Neural cell (in vitro differentiated cells): ENCODE measurements at regions not wholly inside any gene's neighbourhood (a gene's known extent, or its start where the extent isn't known, plus 50 kb on each side); places are given as distances from the start of the nearest gene placed in this dataset.

ENCODE experiments used
- H2AFZ ChIP-seq: fragments of 200-600, 300-800 bp; sonication (generic), shearing (Covaris generic); 2 replicates; pipeline ENCODE4 v1.6.0; 2014; ENCODE audit warnings: low read depth, mild to moderate bottlenecking, antibody characterized with exemption, low read length, moderate library complexity
- H3F3A ChIP-seq: fragments of 200-600 bp; shearing (Covaris generic); 2 replicates; pipeline ENCODE4 v1.6.1; 2016; ENCODE audit warnings: mild to moderate bottlenecking, moderate library complexity, mixed read lengths, antibody characterized with exemption, low read length; ENCODE audit not compliant: insufficient read depth, poor library complexity, severe bottlenecking
- H3K27ac ChIP-seq: fragments of 200-600, 300-800 bp; sonication (generic), shearing (Covaris generic); 2 replicates; pipeline ENCODE4 v1.5.1; 2014; ENCODE audit warnings: mild to moderate bottlenecking, low read length, moderate library complexity
- H3K27me3 ChIP-seq: fragments of 300-800, 200-600 bp; sonication (generic), shearing (Covaris generic); 2 replicates; pipeline ENCODE4 v1.6.0; 2014; ENCODE audit warnings: mild to moderate bottlenecking, low read depth, low read length, moderate library complexity; ENCODE audit not compliant: insufficient read depth
- H3K36me3 ChIP-seq: fragments of 300-800, 200-600 bp; sonication (generic), shearing (Covaris generic); 2 replicates; pipeline ENCODE4 v1.5.1; 2014; ENCODE audit warnings: mild to moderate bottlenecking, antibody characterized with exemption, low read length, moderate library complexity; ENCODE audit not compliant: insufficient read depth
- H3K4me2 ChIP-seq: fragments of 300-800, 200-600 bp; sonication (generic), shearing (Covaris generic); 2 replicates; pipeline ENCODE4 v1.6.0; 2014; ENCODE audit warnings: mild to moderate bottlenecking, low read length
- H3K4me3 ChIP-seq: fragments of 300-800, 200-600 bp; sonication (generic), shearing (Covaris generic); 2 replicates; pipeline ENCODE4 v1.5.1; 2014; ENCODE audit warnings: mild to moderate bottlenecking, low read length, moderate library complexity
- H3K79me2 ChIP-seq: fragments of 200-600 bp; shearing (Covaris generic); replicated peaks from 2 replicates; pipeline ENCODE4 v1.6.0; 2014; ENCODE audit warnings: mild to moderate bottlenecking, low read length, moderate library complexity; ENCODE audit not compliant: insufficient read depth
- H3K9ac ChIP-seq: fragments of 300-800, 200-600 bp; sonication (generic), shearing (Covaris generic); 2 replicates; pipeline ENCODE4 v1.6.1; 2016; ENCODE audit warnings: mild to moderate bottlenecking, low read length, mixed read lengths
- H3K9me2 ChIP-seq: fragments of 200-600 bp; shearing (Covaris generic); 2 replicates; pipeline ENCODE4 v1.6.1; 2016; ENCODE audit warnings: mild to moderate bottlenecking, low read length, mixed read lengths; ENCODE audit not compliant: insufficient read depth
- H3K9me3 ChIP-seq: fragments of 200-600, 300-800 bp; sonication (generic), shearing (Covaris generic); 2 replicates; pipeline ENCODE4 v1.6.1; 2016; ENCODE audit warnings: mild to moderate bottlenecking, mixed run types, low read length, moderate library complexity, mixed read lengths
- H4K20me1 ChIP-seq: fragments of 200-600 bp; shearing (Covaris generic); 2 replicates; pipeline ENCODE4 v1.6.1; 2016; ENCODE audit warnings: mild to moderate bottlenecking, mixed run types; ENCODE audit not compliant: insufficient read depth
- CTCF ChIP-seq: fragments of 450-650 bp; IDR thresholded peaks from 2 replicates; pipeline ENCODE4 v1.5.1; 2014; ENCODE audit warnings: antibody characterized with exemption, mild to moderate bottlenecking, moderate library complexity; ENCODE audit not compliant: poor library complexity, severe bottlenecking
- EP300 ChIP-seq: fragments of 450-650 bp; conservative IDR thresholded peaks from 2 replicates; pipeline ENCODE4 v1.6.1; 2014; ENCODE audit warnings: antibody characterized with exemption, mild to moderate bottlenecking, moderate library complexity; ENCODE audit not compliant: poor library complexity, severe bottlenecking
- EZH2 ChIP-seq: fragments of 200-600, 300-800 bp; shearing (Covaris generic), sonication (generic); IDR thresholded peaks from 2 replicates; pipeline ENCODE4 v1.6.1; 2014; ENCODE audit warnings: antibody characterized with exemption, low read length, borderline replicate concordance, mild to moderate bottlenecking; ENCODE audit not compliant: insufficient read depth, poor library complexity, severe bottlenecking
- MXI1 ChIP-seq: fragments of 450-650 bp; conservative IDR thresholded peaks from 2 replicates; pipeline ENCODE4 v1.6.1; 2014; ENCODE audit warnings: antibody characterized with exemption, mild to moderate bottlenecking; ENCODE audit not compliant: poor library complexity, severe bottlenecking
- POLR2AphosphoS5 ChIP-seq: IDR thresholded peaks from 2 replicates; pipeline ENCODE4 v1.6.1; 2012
- RAD21 ChIP-seq: fragments of 450-650 bp; conservative IDR thresholded peaks from 2 replicates; pipeline ENCODE4 v1.6.1; 2014; ENCODE audit warnings: antibody characterized with exemption, mild to moderate bottlenecking, moderate library complexity
- REST ChIP-seq: IDR thresholded peaks from 2 replicates; pipeline ENCODE4 v1.6.1; 2012; ENCODE audit warnings: borderline replicate concordance
- SMC3 ChIP-seq: fragments of 450-650 bp; conservative IDR thresholded peaks from 2 replicates; pipeline ENCODE4 v1.6.1; 2014; ENCODE audit warnings: antibody characterized with exemption, mild to moderate bottlenecking, moderate library complexity; ENCODE audit not compliant: poor library complexity
- TAF1 ChIP-seq: IDR thresholded peaks from 2 replicates; pipeline ENCODE4 v1.6.1; 2012; ENCODE audit warnings: low read depth

- H3K79me2 ChIP-seq: no peaks in the 10 kb centered on the region
- H3K4me2 ChIP-seq: no peak overlapping the region
- no peaks in the 10 kb centered on the region for H3F3A ChIP-seq
- H3K27ac ChIP-seq: no peak overlapping the region
- no peak overlapping the region for H3K4me3 ChIP-seq
- no peaks in the 10 kb centered on the region for H4K20me1 ChIP-seq
- H3K9me2 ChIP-seq: no peaks in the 10 kb centered on the region
- no peak overlapping the region for H3K9ac ChIP-seq
- no peaks in the 10 kb centered on the region for H3K9me3 ChIP-seq
- H3K27me3 ChIP-seq: no peaks in the 10 kb centered on the region
- TF ChIP-seq EZH2 (no peak), REST (no peak), MXI1 (no peak), CTCF (no peak), RAD21 (no peak), TAF1 (no peak), SMC3 (no peak), POLR2AphosphoS5 (no peak), EP300 (no peak)
- no peak overlapping the region for H2AFZ ChIP-seq
- no peaks in the 10 kb centered on the region for H3K36me3 ChIP-seq
Observed at GRCh38 chrX:45751156-45751555, 550.5 kb upstream of the DIPK2B start.

- no peaks in the 10 kb centered on the region for H3K27me3 ChIP-seq
- H4K20me1 ChIP-seq: no peaks in the 10 kb centered on the region
- no peaks in the 10 kb centered on the region for H3K79me2 ChIP-seq
- no peaks in the 10 kb centered on the region for H3K36me3 ChIP-seq
- H3K27ac ChIP-seq: no peak overlapping the region
- H3K4me2 ChIP-seq: no peak overlapping the region
- no peaks in the 10 kb centered on the region for H3K9me2 ChIP-seq
- no peak overlapping the region for H2AFZ ChIP-seq
- H3K9me3 ChIP-seq: no peaks in the 10 kb centered on the region
- no peak overlapping the region for H3K9ac ChIP-seq
- no peaks in the 10 kb centered on the region for H3F3A ChIP-seq
- no peak overlapping the region for H3K4me3 ChIP-seq
- TF ChIP-seq RAD21 (no peak), SMC3 (no peak), EP300 (no peak), EZH2 (no peak), REST (no peak)
Observed at GRCh38 chrX:45750639-45751038, 550.0 kb upstream of the DIPK2B start.
